H1 (cell line): ENCODE measurements at regions not wholly inside any gene's neighbourhood (a gene's known extent, or its start where the extent isn't known, plus 50 kb on each side); places are given as distances from the start of the nearest gene placed in this dataset.

Source experiments
- CHD7 ChIP-seq: fragments of 300-600 bp; sonication (generic); IDR thresholded peaks from 2 replicates; pipeline ENCODE4 v1.7.1; 2012; ENCODE audit warnings: low read length, moderate library complexity, mild to moderate bottlenecking, inconsistent platforms; ENCODE audit not compliant: insufficient replicate concordance
- SIX5 ChIP-seq: IDR thresholded peaks from 2 replicates; pipeline ENCODE4 v1.6.1; 2011; ENCODE audit warnings: mild to moderate bottlenecking, low read depth, low read length

GRCh38 chrY:19479141-19479540 lies 265.4 kb downstream of the KDM5D start (continued):
- TF ChIP-seq CHD7: no peak
- no peak for TF ChIP-seq SIX5
